SK-N-MC (cell line): ENCODE measurements at regions not wholly inside any gene's neighbourhood (a gene's known extent, or its start where the extent isn't known, plus 50 kb on each side); places are given as distances from the start of the nearest gene placed in this dataset.

ENCODE experiments used
- DNase-seq: peaks from one replicate; pipeline ENCODE4 v3.0.0-alpha.2; 2011; ENCODE audit warnings: low read depth, low spot score
- H3K27ac ChIP-seq: fragments of 200-600 bp; sonication (generic); 2 replicates; pipeline ENCODE4 v1.5.1; 2016; ENCODE audit warnings: mixed run types
- H3K36me3 ChIP-seq: fragments of 200-600 bp; sonication (generic); 2 replicates; pipeline ENCODE4 v1.6.1; 2017; ENCODE audit warnings: antibody characterized with exemption, low read length, mixed read lengths; ENCODE audit not compliant: insufficient read depth
- H3K4me3 ChIP-seq: fragments of 200-600 bp; sonication (generic); 2 replicates; pipeline ENCODE4 v1.5.1; 2016
- H3K9ac ChIP-seq: fragments of 200-600 bp; sonication (generic); 2 replicates; pipeline ENCODE4 v1.8.0; 2017; ENCODE audit warnings: mixed run types, mixed read lengths; ENCODE audit not compliant: insufficient read length
- H3K9me3 ChIP-seq: fragments of 200-600 bp; sonication (generic); 2 replicates; pipeline ENCODE4 v1.6.1; 2017; ENCODE audit warnings: low read depth, mild to moderate bottlenecking, antibody characterized with exemption, low read length, moderate library complexity, mixed read lengths
- EZH2 ChIP-seq: fragments of 200-600 bp; sonication (generic); IDR thresholded peaks from one replicate; pipeline ENCODE4 v1.6.1; 2017; ENCODE audit warnings: antibody characterized with exemption
- FOXP2 ChIP-seq: optimal IDR thresholded peaks from 2 replicates; pipeline ENCODE3; 2011; ENCODE audit warnings: mild to moderate bottlenecking, moderate library complexity; ENCODE audit not compliant: insufficient read depth; ENCODE audit errors: extremely low read length, control extremely low read depth
- POLR2AphosphoS5 ChIP-seq: IDR thresholded peaks from 2 replicates; pipeline ENCODE4 v1.6.1; 2012; ENCODE audit warnings: mild to moderate bottlenecking, low read depth, low read length, borderline replicate concordance

DNA sequence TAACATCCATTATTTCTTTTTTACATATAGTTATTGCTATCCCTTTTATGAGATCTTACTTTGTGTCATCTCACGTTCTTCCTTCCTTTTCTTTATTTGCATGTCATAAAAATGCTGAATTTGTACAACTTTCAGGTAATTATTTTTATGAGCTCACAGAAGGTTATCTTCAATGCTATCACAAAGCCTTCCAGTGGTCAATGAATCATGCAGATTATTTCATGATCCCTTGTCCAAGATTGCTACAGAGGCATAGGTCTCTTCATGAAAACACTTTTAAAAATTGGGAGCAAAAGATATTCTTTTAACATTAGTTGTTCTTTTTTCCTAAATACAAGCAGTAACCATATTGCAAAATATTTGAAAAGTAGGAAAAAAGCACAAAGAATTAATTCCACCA lies 880.1 kb upstream of the NR2F2 start:
- TF ChIP-seq EZH2: no peak
- TF ChIP-seq POLR2AphosphoS5: no peak
- no peak for TF ChIP-seq FOXP2
- H3K4me3 ChIP-seq: no peak overlapping the region
- no peak overlapping the region for H3K9ac ChIP-seq
- H3K27ac ChIP-seq: no peak overlapping the region
- DNase-seq: no peak
- no peaks in the 10 kb centered on the region for H3K36me3 ChIP-seq
- no peaks in the 10 kb centered on the region for H3K9me3 ChIP-seq

DNA sequence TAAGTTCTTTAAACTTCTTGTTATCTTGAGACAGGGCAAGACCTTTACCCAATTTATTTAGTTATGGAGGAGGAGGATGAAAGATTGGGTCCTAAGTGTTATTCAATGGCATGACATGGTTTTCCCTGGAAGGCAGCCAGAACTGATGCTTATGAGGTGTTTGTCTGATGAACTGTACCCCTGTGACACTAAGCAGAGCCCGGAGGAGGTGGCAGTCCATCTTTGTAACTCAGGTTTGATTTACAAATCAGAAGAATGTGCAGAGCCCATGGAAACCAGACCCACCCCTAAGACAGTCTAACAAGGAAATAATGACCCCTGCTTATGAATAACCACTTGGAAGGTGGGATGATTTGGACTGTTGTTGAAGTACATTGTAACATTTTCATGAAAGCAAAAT lies 878.6 kb upstream of the NR2F2 start:
- DNase-seq: no peak
- Histone ChIP-seq H3K27ac (no peak overlapping the region), H3K9ac (no peak overlapping the region), H3K4me3 (no peak overlapping the region), H3K36me3 (no peaks in the 10 kb centered on the region), H3K9me3 (no peaks in the 10 kb centered on the region)
- TF ChIP-seq POLR2AphosphoS5 (no peak), FOXP2 (no peak), EZH2 (no peak)

DNA sequence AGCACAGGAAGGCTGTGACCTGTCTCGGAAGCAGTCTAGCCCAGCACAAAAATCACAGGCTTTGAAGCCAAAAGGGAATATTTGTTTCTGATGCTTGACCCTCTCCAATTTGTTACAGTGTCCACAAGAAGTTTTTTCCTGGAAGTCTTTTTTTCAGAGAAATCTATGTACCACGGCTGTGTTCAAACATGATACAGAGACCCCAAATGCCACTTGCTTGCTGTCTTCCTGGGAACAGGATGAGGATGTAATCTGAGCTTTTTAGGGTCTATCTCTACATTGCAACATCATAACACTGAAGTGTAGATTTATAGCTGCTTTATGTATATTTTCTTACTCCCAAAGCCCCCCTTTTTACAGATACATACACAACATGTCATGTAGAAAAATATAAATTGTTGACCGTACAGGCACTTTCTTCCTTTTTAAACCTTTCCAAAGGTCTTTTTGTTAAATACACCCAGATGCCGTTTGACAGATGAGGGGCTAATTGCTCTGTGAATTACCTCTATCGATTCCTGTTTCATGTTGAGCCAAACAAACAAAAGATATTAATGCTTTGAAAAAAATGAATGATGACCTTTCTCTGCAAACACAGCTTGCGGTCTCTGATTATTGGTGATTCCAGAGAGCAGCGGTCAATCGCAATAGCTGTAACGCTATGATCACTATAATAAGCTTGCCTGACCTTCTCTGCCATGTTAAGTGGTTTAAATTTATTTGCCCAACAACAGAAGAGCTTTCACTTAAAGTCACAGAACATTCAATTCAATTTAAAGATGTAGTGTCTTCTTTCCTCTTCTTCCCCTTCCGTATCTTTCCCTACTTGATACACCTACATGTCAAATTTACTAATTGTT lies 875.9 kb upstream of the NR2F2 start:
- H3K4me3 ChIP-seq: no peak overlapping the region
- DNase-seq: no peak
- H3K9me3 ChIP-seq: no peaks in the 10 kb centered on the region
- no peak overlapping the region for H3K9ac ChIP-seq
- H3K27ac ChIP-seq: no peak overlapping the region
- TF ChIP-seq EZH2 (no peak), FOXP2 (no peak), POLR2AphosphoS5 (no peak)
- no peaks in the 10 kb centered on the region for H3K36me3 ChIP-seq

DNA sequence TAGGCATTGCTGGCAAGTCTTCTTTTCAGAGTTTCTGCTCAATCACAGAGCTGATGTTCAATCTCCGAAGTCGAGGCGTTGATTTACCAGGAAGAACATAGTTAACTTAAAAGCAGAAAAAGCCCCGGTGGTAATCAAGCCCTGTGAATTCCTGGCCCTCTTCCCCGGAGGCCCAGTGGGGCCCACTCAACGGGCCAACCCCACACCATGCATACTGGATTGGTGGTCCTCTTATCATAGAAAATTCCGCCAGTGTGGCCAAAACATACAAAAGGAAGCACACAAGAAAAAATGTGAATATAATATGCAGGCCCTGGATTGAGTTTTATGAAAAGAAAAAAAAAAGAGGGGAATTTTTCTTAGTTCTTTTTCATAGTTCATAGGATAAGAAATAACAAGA lies 873.0 kb upstream of the NR2F2 start:
- Histone ChIP-seq H3K4me3 (no peak overlapping the region), H3K9ac (no peak overlapping the region), H3K27ac (no peak overlapping the region), H3K9me3 (no peaks in the 10 kb centered on the region), H3K36me3 (no peaks in the 10 kb centered on the region)
- no peak for DNase-seq
- TF ChIP-seq FOXP2 (no peak), POLR2AphosphoS5 (no peak), EZH2 (no peak)

DNA sequence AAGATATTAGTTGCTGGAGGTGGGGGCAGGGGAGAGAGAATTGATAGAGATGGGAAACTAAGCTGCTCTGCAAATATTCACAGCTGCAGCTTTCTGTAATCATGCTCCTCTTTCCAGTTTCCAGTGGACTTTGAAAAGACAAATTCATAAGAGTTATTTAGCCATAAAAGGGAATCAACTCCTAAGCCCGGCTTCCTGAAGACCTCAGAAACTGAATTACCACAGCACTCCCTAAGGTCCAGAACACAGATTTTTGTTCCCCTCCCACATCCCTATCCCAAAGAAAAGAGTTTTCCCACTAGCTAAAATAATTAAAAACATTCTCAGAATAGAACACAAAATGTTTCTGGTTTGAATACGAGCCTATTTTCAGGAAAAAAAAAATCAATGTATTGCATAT lies 871.8 kb upstream of the NR2F2 start:
- no peak overlapping the region for H3K4me3 ChIP-seq
- H3K9me3 ChIP-seq: no peaks in the 10 kb centered on the region
- no peaks in the 10 kb centered on the region for H3K36me3 ChIP-seq
- TF ChIP-seq POLR2AphosphoS5 (no peak), FOXP2 (no peak), EZH2 (no peak)
- no peak overlapping the region for H3K9ac ChIP-seq
- DNase-seq: no peak
- H3K27ac ChIP-seq: no peak overlapping the region

DNA sequence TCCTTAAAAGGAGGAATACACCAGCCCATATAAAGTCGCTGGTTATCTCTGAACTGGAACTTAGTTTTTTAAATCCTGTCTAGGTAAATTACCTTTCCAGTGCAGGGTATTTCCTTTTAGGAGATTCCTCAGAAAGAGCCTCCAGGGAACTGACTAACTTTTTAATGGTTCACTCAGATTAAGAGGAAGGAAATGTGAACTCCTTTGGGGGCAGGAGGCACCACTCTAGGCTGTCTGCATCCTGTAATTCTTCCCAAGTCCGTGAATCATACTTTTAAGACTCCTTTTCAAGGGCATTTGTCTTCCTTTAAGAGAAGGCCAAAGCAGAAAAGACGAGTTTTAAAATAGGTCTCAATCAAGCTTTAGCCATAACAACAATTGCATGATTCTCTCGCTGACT lies 871.2 kb upstream of the NR2F2 start:
- no peak for DNase-seq
- H3K36me3 ChIP-seq: no peaks in the 10 kb centered on the region
- H3K9me3 ChIP-seq: no peaks in the 10 kb centered on the region
- no peak overlapping the region for H3K27ac ChIP-seq
- H3K9ac ChIP-seq: no peak overlapping the region
- no peak for TF ChIP-seq EZH2
- TF ChIP-seq FOXP2: no peak
- TF ChIP-seq POLR2AphosphoS5: no peak
- H3K4me3 ChIP-seq: no peak overlapping the region

DNA sequence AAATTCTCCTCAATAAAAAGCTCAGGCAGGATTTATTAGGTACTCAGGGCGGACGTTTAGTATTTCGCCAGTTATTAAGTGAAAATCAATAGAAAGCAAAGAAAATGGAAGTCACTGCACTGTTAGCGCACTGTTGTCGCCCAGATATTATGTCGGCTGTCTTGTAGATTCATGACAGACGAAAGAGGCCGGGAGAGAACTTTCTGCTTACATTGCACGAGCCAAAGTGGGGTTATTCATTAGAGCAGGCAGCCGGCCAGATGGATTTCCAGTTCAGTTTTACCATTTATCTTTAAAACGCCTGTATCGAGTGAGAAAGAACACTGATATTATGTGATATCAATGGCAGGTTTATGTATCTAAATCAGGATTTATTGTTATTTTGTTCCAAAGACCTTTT lies 866.0 kb upstream of the NR2F2 start:
- Histone ChIP-seq H3K9me3 (no peaks in the 10 kb centered on the region), H3K27ac (no peak overlapping the region), H3K9ac (no peak overlapping the region), H3K36me3 (no peaks in the 10 kb centered on the region), H3K4me3 (no peak overlapping the region)
- no peak for DNase-seq
- no peak for TF ChIP-seq EZH2
- TF ChIP-seq FOXP2: no peak
- TF ChIP-seq POLR2AphosphoS5: no peak

DNA sequence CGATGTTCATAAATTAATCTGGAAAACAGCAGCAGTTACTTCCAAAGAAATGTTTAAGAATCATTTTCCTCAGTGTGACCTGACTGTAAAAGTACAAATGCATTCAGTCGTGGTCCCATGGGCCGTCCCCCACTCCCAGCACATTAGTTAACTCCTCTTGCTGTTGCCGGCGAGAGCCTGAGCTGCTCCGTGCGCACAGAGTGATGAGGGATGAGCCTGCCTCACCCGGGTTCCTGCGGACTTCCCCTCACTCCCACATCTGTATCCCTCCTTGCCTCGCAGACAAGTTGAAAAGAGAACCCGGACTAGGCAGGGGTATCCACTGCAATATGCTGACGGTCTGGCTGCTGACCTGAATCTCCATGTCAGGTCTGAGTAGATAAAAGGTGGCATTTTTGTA lies 861.7 kb upstream of the NR2F2 start:
- Histone ChIP-seq H3K36me3 (no peaks in the 10 kb centered on the region), H3K27ac (no peak overlapping the region), H3K9ac (no peak overlapping the region), H3K9me3 (no peaks in the 10 kb centered on the region), H3K4me3 (no peak overlapping the region)
- TF ChIP-seq FOXP2 (no peak), EZH2 (no peak), POLR2AphosphoS5 (no peak)
- no peak for DNase-seq

DNA sequence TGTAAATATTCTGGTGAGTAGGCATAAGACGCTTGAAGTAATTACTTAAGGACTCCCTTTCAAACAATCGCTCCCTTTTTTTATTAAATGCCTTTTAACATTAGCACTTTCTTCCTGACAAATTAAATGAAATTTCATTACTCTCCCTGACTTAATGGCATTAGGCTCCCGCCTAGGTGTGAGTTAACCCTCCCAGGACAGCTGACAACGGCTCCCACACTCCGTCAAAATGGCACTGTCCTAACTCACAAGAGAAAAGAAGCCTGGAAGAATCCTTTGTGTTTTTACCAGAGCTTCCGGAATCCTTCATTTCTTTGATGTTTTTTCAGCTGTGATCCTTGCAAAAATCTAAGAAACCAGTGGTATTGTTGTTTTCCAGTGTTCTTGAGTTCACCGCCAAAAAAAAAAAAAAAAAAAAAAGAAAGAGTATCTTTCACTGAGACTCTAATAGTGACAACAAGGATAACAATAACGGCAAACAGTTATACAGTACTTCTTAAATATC lies 861.0 kb upstream of the NR2F2 start:
- Histone ChIP-seq H3K9ac (no peak overlapping the region), H3K27ac (no peak overlapping the region), H3K4me3 (no peak overlapping the region), H3K36me3 (no peaks in the 10 kb centered on the region), H3K9me3 (no peaks in the 10 kb centered on the region)
- no peak for DNase-seq
- TF ChIP-seq FOXP2 (no peak), EZH2 (no peak), POLR2AphosphoS5 (no peak)
